ENCODE measurements at regions not wholly inside any gene's neighbourhood (a gene's known extent, or its start where the extent isn't known, plus 50 kb on each side); places are given as distances from the start of the nearest gene placed in this dataset.
A peak's percentile ranks its signal among the peaks of the same experiment; 100 is the strongest.

GRCh38 chr20:60904730-60905129 lies 347.3 kb upstream of the CDH4 start:
- DNase-seq (ENCODE audit: low read depth): no peak

GRCh38 chr20:60905919-60906318 lies 346.1 kb upstream of the CDH4 start:
- TF ChIP-seq, protein P1, sequence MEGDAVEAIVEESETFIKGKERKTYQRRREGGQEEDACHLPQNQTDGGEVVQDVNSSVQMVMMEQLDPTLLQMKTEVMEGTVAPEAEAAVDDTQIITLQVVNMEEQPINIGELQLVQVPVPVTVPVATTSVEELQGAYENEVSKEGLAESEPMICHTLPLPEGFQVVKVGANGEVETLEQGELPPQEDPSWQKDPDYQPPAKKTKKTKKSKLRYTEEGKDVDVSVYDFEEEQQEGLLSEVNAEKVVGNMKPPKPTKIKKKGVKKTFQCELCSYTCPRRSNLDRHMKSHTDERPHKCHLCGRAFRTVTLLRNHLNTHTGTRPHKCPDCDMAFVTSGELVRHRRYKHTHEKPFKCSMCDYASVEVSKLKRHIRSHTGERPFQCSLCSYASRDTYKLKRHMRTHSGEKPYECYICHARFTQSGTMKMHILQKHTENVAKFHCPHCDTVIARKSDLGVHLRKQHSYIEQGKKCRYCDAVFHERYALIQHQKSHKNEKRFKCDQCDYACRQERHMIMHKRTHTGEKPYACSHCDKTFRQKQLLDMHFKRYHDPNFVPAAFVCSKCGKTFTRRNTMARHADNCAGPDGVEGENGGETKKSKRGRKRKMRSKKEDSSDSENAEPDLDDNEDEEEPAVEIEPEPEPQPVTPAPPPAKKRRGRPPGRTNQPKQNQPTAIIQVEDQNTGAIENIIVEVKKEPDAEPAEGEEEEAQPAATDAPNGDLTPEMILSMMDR (conservative IDR thresholded peaks at IDR 0.05; ENCODE audit: low read length): no peak
- no peak overlapping the region for H3K4me3 ChIP-seq (ENCODE audit: low read length)
- DNase-seq (ENCODE audit: low read depth): no peak

More at GRCh38 chr20:60904730-60905129, 347.3 kb upstream of the CDH4 start:
- H3K4me3 ChIP-seq (ENCODE audit: low read length): no peak overlapping the region
- TF ChIP-seq, protein P1 (conservative IDR thresholded peaks at IDR 0.05; ENCODE audit: low read length): no peak

GRCh38 chr20:60906555-60906954 lies 345.5 kb upstream of the CDH4 start:
- H3K4me3 ChIP-seq (ENCODE audit: low read length): no peak overlapping the region
- no peak for DNase-seq (ENCODE audit: low read depth)
- TF ChIP-seq, protein P1 (conservative IDR thresholded peaks at IDR 0.05; ENCODE audit: low read length): no peak

- DNase-seq (ENCODE audit: low read depth): no peak
- no peak overlapping the region for H3K4me3 ChIP-seq (ENCODE audit: low read length)
- TF ChIP-seq, protein P1 (conservative IDR thresholded peaks at IDR 0.05; ENCODE audit: low read length): no peak
Measured at GRCh38 chr20:60913298-60913697, 338.8 kb upstream of the CDH4 start.

GRCh38 chr20:60921022-60921622 lies 330.9 kb upstream of the CDH4 start:
- TF ChIP-seq, protein P1 (conservative IDR thresholded peaks at IDR 0.05; ENCODE audit: low read length): no peak
- H3K4me3 ChIP-seq (ENCODE audit: low read length): no peak overlapping the region
- DNase-seq (ENCODE audit: low read depth): peak; percentile 21

GRCh38 chr20:60926831-60927230 lies 325.2 kb upstream of the CDH4 start:
- TF ChIP-seq, protein P1 (conservative IDR thresholded peaks at IDR 0.05; ENCODE audit: low read length): no peak
- DNase-seq (ENCODE audit: low read depth): no peak
- H3K4me3 ChIP-seq (ENCODE audit: low read length): no peak overlapping the region

- DNase-seq (ENCODE audit: low read depth): no peak
- no peak overlapping the region for H3K4me3 ChIP-seq (ENCODE audit: low read length)
- TF ChIP-seq, protein P1 (conservative IDR thresholded peaks at IDR 0.05; ENCODE audit: low read length): no peak
Measured at GRCh38 chr20:60928341-60928740, 323.7 kb upstream of the CDH4 start.

All from AG10803 (cell line).